ENCODE measurements at regions not wholly inside any gene's neighbourhood (a gene's known extent, or its start where the extent isn't known, plus 50 kb on each side); places are given as distances from the start of the nearest gene placed in this dataset.

- TF ChIP-seq CTCF (IDR thresholded peaks at IDR 0.05; ENCODE audit: borderline replicate concordance, insufficient read depth, low read depth, low read length): no peak
- no peak overlapping the region for H3K4me3 ChIP-seq (ENCODE audit: low read depth, low read length)
Measured at GRCh38 chr11:95494856-95495255, 263.9 kb upstream of the SESN3 start.

- H3K4me3 ChIP-seq (ENCODE audit: low read depth, low read length): no peak overlapping the region
- TF ChIP-seq CTCF (IDR thresholded peaks at IDR 0.05; ENCODE audit: borderline replicate concordance, insufficient read depth, low read depth, low read length): no peak
Measured at GRCh38 chr11:95494167-95494566, 263.2 kb upstream of the SESN3 start.

- no peak for TF ChIP-seq CTCF (IDR thresholded peaks at IDR 0.05; ENCODE audit: borderline replicate concordance, insufficient read depth, low read depth, low read length)
- no peak overlapping the region for H3K4me3 ChIP-seq (ENCODE audit: low read depth, low read length)
Measured at GRCh38 chr11:95490625-95491024, 259.6 kb upstream of the SESN3 start.

GRCh38 chr11:95487938-95488337 lies 256.9 kb upstream of the SESN3 start:
- no peak for TF ChIP-seq CTCF (IDR thresholded peaks at IDR 0.05; ENCODE audit: borderline replicate concordance, insufficient read depth, low read depth, low read length)
- H3K4me3 ChIP-seq (ENCODE audit: low read depth, low read length): no peak overlapping the region

- H3K4me3 ChIP-seq (ENCODE audit: low read depth, low read length): no peak overlapping the region
- no peak for TF ChIP-seq CTCF (IDR thresholded peaks at IDR 0.05; ENCODE audit: borderline replicate concordance, insufficient read depth, low read depth, low read length)
Measured at GRCh38 chr11:95487391-95487790, 256.4 kb upstream of the SESN3 start.

GRCh38 chr11:95486979-95487378 lies 256.0 kb upstream of the SESN3 start:
- TF ChIP-seq CTCF (IDR thresholded peaks at IDR 0.05; ENCODE audit: borderline replicate concordance, insufficient read depth, low read depth, low read length): no peak
- H3K4me3 ChIP-seq (ENCODE audit: low read depth, low read length): no peak overlapping the region

GRCh38 chr11:95486466-95486865 lies 255.5 kb upstream of the SESN3 start:
- H3K4me3 ChIP-seq (ENCODE audit: low read depth, low read length): no peak overlapping the region
- TF ChIP-seq CTCF (IDR thresholded peaks at IDR 0.05; ENCODE audit: borderline replicate concordance, insufficient read depth, low read depth, low read length): no peak

Data from GM12875 (cell line).